Activated T-helper 2 cell treated with anti-CD3 and anti-CD28 coated beads, Interferon-gamma antibody, Interleukin-2, Interleukin-4, amounts not matched to agents 10 μg/mL and 5 μg/mL and 100 μg/mL, durations not matched to agents 14 hours and 24 hours and 36 hours (primary cell): ENCODE measurements at regions not wholly inside any gene's neighbourhood (a gene's known extent, or its start where the extent isn't known, plus 50 kb on each side); places are given as distances from the start of the nearest gene placed in this dataset.

Experiments used
- DNase-seq: peaks from one replicate; pipeline ENCODE4 v3.0.0; 2021; ENCODE audit warnings: low spot score
- H3K27ac Mint-ChIP-seq: one replicate; pipeline ENCODE4 v1.8.0; 2021; ENCODE audit warnings: mixed read lengths
- H3K27me3 Mint-ChIP-seq: one replicate; pipeline ENCODE4 v1.8.0; 2021; ENCODE audit warnings: low read depth, mixed read lengths
- H3K36me3 Mint-ChIP-seq: one replicate; pipeline ENCODE4 v1.8.0; 2021; ENCODE audit warnings: low read depth, mixed read lengths
- H3K4me1 Mint-ChIP-seq: one replicate; pipeline ENCODE4 v1.8.0; 2021; ENCODE audit warnings: low read depth, mixed read lengths
- H3K4me3 Mint-ChIP-seq: one replicate; pipeline ENCODE4 v1.8.0; 2021; ENCODE audit warnings: low read depth, mild to moderate bottlenecking, moderate library complexity, mixed read lengths
- H3K9me3 Mint-ChIP-seq: one replicate; pipeline ENCODE4 v1.8.0; 2021; ENCODE audit warnings: mixed read lengths
- intact Hi-C: fragments of 100-400 bp; cut with micrococcal nuclease; formaldehyde crosslinking; loops from one replicate; pipeline ENCODE4 v1.15.1; 2023

GRCh38 chr20:41865938-41866337 is 247.8 kb upstream of the CHD6 start:
- Mint-ChIP-seq H3K27ac (no peak overlapping the region), H3K4me3 (no peak overlapping the region), H3K9me3 (peaks cover 5% of the 10 kb centered on the region), H3K4me1 (no peaks in the 10 kb centered on the region), H3K36me3 (no peaks in the 10 kb centered on the region), H3K27me3 (no peaks in the 10 kb centered on the region)
- intact Hi-C loops: no loop called here
- DNase-seq: no peak

DNA sequence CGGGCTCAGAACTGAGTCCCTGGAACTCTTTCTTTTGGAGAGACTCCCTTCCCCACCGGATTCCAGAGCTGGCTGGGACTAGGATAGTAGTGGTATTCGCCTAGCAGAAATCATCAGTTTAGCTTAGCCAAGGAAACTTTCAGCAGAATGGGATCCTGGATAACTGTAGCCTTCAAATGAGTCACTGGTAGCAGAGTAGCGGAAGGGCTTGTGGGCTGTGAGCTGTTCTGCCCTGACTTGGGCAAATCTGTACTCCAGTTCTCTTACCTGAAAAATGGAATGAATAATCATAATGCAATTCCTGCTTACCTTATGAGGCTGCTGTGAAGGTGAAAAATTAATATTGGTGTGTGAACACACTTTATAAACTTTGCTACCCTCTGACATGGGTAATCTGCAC is 244.3 kb upstream of the CHD6 start:
- Mint-ChIP-seq H3K4me1 (no peaks in the 10 kb centered on the region), H3K36me3 (no peaks in the 10 kb centered on the region), H3K27me3 (no peaks in the 10 kb centered on the region), H3K4me3 (no peak overlapping the region), H3K27ac (no peak overlapping the region), H3K9me3 (no peaks in the 10 kb centered on the region)
- DNase-seq: no peak
- intact Hi-C loops: no loop called here

DNA sequence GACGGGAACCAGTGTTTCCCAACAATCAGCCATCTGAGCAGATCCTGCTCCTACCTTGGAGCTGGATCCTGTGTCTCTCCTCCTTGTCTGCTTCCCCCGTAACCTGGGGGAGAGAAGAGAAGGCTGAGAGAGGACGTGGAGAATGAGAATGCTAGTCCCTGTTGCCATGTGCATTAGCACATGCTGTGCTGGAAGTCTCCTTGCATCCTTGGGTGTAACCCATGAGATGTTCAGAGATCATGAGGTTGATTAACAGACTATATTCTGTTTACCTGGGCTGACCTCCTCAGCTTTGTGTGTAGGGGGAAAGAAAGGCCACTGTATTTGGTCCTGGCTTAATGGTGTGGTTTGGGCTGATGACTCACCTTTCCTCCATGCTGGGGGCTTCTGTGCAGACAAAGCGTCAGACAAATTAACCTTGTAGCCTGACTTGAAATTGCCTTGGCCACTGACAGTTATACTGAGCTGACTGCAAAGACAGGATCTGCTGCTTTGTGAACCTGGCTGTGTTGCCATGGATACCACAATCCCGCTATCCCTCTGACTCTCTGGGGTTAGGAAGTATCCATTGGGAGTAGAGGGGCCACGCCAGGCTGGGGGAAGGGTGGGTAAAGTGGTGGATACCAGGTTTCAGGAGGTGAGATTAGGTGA is 243.7 kb upstream of the CHD6 start:
- H3K36me3 Mint-ChIP-seq: no peaks in the 10 kb centered on the region
- no peak for DNase-seq
- H3K9me3 Mint-ChIP-seq: no peaks in the 10 kb centered on the region
- H3K4me1 Mint-ChIP-seq: no peaks in the 10 kb centered on the region
- intact Hi-C loops: no loop called here
- no peaks in the 10 kb centered on the region for H3K27me3 Mint-ChIP-seq
- H3K4me3 Mint-ChIP-seq: no peak overlapping the region
- no peak overlapping the region for H3K27ac Mint-ChIP-seq

DNA sequence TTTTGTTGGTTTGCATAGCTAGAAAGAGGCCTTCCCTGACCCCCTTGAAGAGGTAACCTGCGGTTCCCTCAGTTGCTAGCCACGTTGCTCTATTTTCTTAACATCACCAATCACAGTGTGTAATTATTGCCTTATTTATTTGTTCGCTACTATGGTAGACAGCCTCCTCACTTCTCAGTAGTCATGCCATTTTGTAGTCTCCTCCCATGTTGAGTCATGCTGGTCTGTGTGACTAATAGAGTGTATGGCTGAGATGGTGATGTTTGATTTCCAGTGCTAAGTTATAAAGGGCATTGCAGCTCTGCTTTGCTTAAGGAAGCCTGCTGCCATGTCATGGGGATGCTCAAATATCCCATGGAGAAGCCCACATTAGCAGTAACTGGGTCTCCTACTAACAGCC is 236.6 kb upstream of the CHD6 start:
- no peaks in the 10 kb centered on the region for H3K4me1 Mint-ChIP-seq
- no peaks in the 10 kb centered on the region for H3K27me3 Mint-ChIP-seq
- DNase-seq: no peak
- H3K4me3 Mint-ChIP-seq: no peak overlapping the region
- no peaks in the 10 kb centered on the region for H3K9me3 Mint-ChIP-seq
- H3K27ac Mint-ChIP-seq: no peak overlapping the region
- no peaks in the 10 kb centered on the region for H3K36me3 Mint-ChIP-seq
- intact Hi-C loops: no loop called here

GRCh38 chr20:41853806-41854205 is 235.6 kb upstream of the CHD6 start:
- H3K27ac Mint-ChIP-seq: no peak overlapping the region
- H3K9me3 Mint-ChIP-seq: no peaks in the 10 kb centered on the region
- H3K4me3 Mint-ChIP-seq: no peak overlapping the region
- H3K36me3 Mint-ChIP-seq: no peaks in the 10 kb centered on the region
- intact Hi-C loops: no loop called here
- H3K27me3 Mint-ChIP-seq: no peaks in the 10 kb centered on the region
- no peaks in the 10 kb centered on the region for H3K4me1 Mint-ChIP-seq
- DNase-seq: no peak

GRCh38 chr20:41848180-41848579 is 230.0 kb upstream of the CHD6 start:
- Mint-ChIP-seq H3K27me3 (no peaks in the 10 kb centered on the region), H3K27ac (no peak overlapping the region), H3K4me3 (no peak overlapping the region), H3K9me3 (no peaks in the 10 kb centered on the region), H3K36me3 (no peaks in the 10 kb centered on the region), H3K4me1 (no peaks in the 10 kb centered on the region)
- no peak for DNase-seq
- intact Hi-C loops: no loop called here

GRCh38 chr20:41837669-41838224 is 219.6 kb upstream of the CHD6 start:
- Mint-ChIP-seq H3K27me3 (no peaks in the 10 kb centered on the region), H3K36me3 (no peaks in the 10 kb centered on the region), H3K9me3 (no peaks in the 10 kb centered on the region), H3K4me1 (no peaks in the 10 kb centered on the region), H3K27ac (no peak overlapping the region), H3K4me3 (no peak overlapping the region)
- DNase-seq: no peak
- intact Hi-C loops: no loop called here

GRCh38 chr20:41833739-41834138 is 215.6 kb upstream of the CHD6 start:
- DNase-seq: no peak

DNA sequence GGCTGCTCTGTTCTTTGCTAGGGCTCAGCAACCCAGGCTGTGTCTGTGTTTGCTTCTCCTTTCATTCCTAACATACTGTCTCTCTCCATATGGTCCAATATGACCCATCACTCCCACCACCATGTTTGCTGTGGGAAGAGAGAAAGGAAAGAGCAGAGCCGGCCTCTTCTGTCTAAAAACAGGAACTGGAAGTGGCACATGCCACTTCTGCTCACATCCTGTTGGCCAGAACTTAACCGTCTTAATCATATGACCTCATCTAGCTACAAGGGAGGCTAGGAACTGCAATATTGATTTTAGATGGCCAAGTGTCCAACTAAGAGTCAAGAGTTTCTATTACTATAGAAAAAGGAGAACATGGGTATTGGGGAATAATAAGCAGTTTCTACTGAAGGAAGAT is 212.5 kb upstream of the CHD6 start:
- Mint-ChIP-seq H3K27me3 (no peaks in the 10 kb centered on the region), H3K27ac (no peak overlapping the region), H3K4me1 (no peaks in the 10 kb centered on the region), H3K9me3 (no peaks in the 10 kb centered on the region), H3K36me3 (no peaks in the 10 kb centered on the region), H3K4me3 (no peak overlapping the region)
- no peak for DNase-seq
- intact Hi-C loops: no loop called here

More at GRCh38 chr20:41833739-41834138, 215.6 kb upstream of the CHD6 start:
- H3K27me3 Mint-ChIP-seq: no peaks in the 10 kb centered on the region
- H3K9me3 Mint-ChIP-seq: no peaks in the 10 kb centered on the region
- H3K27ac Mint-ChIP-seq: no peak overlapping the region
- H3K4me1 Mint-ChIP-seq: no peaks in the 10 kb centered on the region
- no peak overlapping the region for H3K4me3 Mint-ChIP-seq
- intact Hi-C loops: no loop called here
- H3K36me3 Mint-ChIP-seq: no peaks in the 10 kb centered on the region

DNA sequence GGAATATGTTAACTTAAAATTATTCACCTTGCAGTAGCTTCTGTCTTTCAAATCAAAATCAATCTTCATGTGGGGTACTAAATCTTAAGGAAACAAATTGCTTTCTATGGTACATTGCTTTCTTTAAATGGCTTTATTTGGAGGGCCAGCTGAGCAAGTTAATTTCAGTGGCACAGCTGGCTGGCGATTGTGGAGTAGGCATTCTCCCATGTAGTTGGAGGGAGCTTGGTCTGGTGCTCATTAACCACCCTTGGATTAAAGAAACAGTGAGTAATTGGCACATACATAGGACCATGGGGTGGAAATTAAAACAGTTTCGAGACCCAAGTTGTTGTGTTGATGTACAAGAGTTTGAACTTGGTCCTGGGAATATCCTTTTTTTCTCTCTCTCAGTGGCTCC is 201.3 kb upstream of the CHD6 start:
- Mint-ChIP-seq H3K4me3 (no peak overlapping the region), H3K27ac (no peak overlapping the region), H3K9me3 (no peaks in the 10 kb centered on the region), H3K4me1 (no peaks in the 10 kb centered on the region), H3K36me3 (no peaks in the 10 kb centered on the region), H3K27me3 (peaks cover 1% of the 10 kb centered on the region)
- DNase-seq: no peak
- intact Hi-C loops: no loop called here

GRCh38 chr20:41818991-41819390 is 200.8 kb upstream of the CHD6 start:
- H3K4me1 Mint-ChIP-seq: no peaks in the 10 kb centered on the region
- H3K27ac Mint-ChIP-seq: no peak overlapping the region
- DNase-seq: no peak
- H3K4me3 Mint-ChIP-seq: no peak overlapping the region
- H3K36me3 Mint-ChIP-seq: no peaks in the 10 kb centered on the region
- peaks cover 1% of the 10 kb centered on the region for H3K27me3 Mint-ChIP-seq
- no peaks in the 10 kb centered on the region for H3K9me3 Mint-ChIP-seq
- intact Hi-C loops: no loop called here

GRCh38 chr20:41818369-41818768 is 200.2 kb upstream of the CHD6 start:
- DNase-seq: no peak
- no peak overlapping the region for H3K4me3 Mint-ChIP-seq
- no peaks in the 10 kb centered on the region for H3K27me3 Mint-ChIP-seq
- H3K4me1 Mint-ChIP-seq: no peaks in the 10 kb centered on the region
- no peak overlapping the region for H3K27ac Mint-ChIP-seq
- intact Hi-C loops: no loop called here
- no peaks in the 10 kb centered on the region for H3K36me3 Mint-ChIP-seq
- no peaks in the 10 kb centered on the region for H3K9me3 Mint-ChIP-seq

- intact Hi-C loops: no loop called here
- H3K27ac Mint-ChIP-seq: no peak overlapping the region
- DNase-seq: no peak
- no peaks in the 10 kb centered on the region for H3K27me3 Mint-ChIP-seq
- H3K36me3 Mint-ChIP-seq: no peaks in the 10 kb centered on the region
- H3K4me3 Mint-ChIP-seq: no peak overlapping the region
- H3K9me3 Mint-ChIP-seq: no peaks in the 10 kb centered on the region
- no peaks in the 10 kb centered on the region for H3K4me1 Mint-ChIP-seq
These were observed 193.3 kb upstream of the CHD6 start for GRCh38 chr20:41811456-41811855.

- H3K27ac Mint-ChIP-seq: no peak overlapping the region
- no peaks in the 10 kb centered on the region for H3K9me3 Mint-ChIP-seq
- intact Hi-C loops: no loop called here
- H3K27me3 Mint-ChIP-seq: no peaks in the 10 kb centered on the region
- no peak overlapping the region for H3K4me3 Mint-ChIP-seq
- no peak for DNase-seq
- no peaks in the 10 kb centered on the region for H3K36me3 Mint-ChIP-seq
- no peaks in the 10 kb centered on the region for H3K4me1 Mint-ChIP-seq
These were observed 181.9 kb upstream of the CHD6 start for GRCh38 chr20:41800040-41800439.
